ENCODE measurements at regions not wholly inside any gene's neighbourhood (a gene's known extent, or its start where the extent isn't known, plus 50 kb on each side); places are given as distances from the start of the nearest gene placed in this dataset.

GRCh38 chr4:19711871-19712270 is 539.8 kb upstream of the SLIT2 start:
- no peak for DNase-seq (ENCODE audit: low read depth)

DNA sequence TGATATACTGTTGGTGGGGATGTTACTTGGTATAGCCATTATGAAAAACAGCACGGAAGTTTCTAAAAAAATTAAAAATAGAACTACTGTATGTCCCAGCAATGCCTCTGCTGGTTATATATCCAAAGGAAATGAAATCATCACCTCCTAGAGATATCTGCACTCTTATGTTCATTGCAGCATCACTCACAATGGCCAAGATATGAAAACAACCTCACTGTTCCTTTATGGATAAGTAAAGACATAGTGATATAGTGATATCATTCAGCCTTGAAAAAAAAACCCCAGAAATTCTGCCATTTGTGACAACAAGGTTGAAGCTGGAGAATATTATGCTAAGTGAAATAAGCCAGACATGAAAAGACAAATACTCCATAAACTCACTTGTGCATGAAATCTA is 543.8 kb upstream of the SLIT2 start:
- DNase-seq (ENCODE audit: low read depth), result no peak

- no peak for DNase-seq (ENCODE audit: low read depth)
Observed at GRCh38 chr4:19703391-19703790, 548.3 kb upstream of the SLIT2 start.

DNA sequence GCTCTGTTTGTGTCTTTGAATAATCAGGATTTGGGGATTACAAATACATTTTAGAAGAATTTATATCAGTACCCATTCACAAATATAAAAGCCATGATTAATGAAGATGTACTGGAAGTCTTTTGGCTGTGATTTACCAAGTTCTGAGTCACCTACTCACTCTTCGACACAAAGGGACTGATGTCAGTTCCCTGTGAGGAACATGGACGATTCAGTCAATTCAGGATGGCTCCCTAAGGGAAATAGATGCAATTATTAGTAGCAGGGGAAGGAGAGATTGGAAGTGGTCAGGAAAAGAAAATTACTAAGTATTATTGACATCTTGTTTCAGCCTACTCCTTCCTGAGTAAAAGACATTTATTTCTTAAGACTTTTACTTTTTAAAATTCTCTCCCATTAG is 550.7 kb upstream of the SLIT2 start:
- no peak for DNase-seq (ENCODE audit: low read depth)

DNA sequence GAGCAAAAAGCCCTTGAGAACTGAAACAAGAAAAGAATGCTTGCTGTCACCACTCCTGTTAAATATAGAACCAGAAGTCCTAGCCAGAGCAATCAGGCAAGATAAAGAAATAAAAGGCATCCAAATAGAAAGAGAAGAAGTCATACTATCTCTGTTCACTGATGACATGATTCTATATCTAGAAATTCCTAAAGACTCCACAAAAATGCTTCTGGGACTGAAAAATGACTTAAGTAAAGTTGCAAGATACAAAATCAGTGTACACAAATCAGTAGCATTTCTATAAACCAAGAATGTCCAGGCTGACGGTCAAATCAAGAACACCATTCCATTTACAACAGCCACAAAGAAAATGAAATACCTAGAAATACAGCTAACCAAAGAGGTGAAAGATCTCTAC is 552.7 kb upstream of the SLIT2 start:
- no peak for DNase-seq (ENCODE audit: low read depth)

GRCh38 chr4:19694812-19695211 is 556.9 kb upstream of the SLIT2 start:
- no peak for DNase-seq (ENCODE audit: low read depth)

DNA sequence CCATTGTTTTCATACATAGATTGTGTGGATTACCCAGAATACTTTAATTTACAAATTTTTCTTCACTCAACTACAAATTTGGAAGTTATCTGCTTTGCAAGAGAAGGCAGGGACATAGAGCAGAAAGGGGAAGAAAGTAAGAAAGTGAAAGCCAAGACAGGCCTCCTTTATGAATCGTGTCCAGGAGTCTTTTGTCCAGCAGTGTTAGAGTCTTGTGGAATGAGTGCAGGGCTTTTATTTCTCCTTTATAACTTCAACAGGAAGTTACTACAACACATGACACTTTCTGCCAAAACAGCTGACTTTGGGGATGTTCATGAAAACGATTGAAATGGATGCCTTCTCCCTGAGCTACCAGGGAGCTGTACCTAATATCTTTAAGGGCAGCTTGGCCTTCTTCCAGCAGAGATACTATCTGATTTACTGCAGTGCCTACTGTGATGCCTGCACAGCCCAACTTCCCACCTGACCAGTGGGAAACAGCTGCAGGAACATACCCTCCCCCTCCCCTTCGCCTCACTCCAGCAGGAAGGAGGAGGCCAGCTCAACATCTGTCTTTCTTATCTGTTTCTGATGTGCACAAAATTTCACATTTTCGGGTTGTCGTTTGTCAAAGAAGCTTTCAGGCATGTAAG is 557.7 kb upstream of the SLIT2 start:
- no peak for DNase-seq (ENCODE audit: low read depth)

- DNase-seq (ENCODE audit: low read depth), result no peak
Observed at GRCh38 chr4:19689511-19689910, 562.2 kb upstream of the SLIT2 start.

- no peak for DNase-seq (ENCODE audit: low read depth)
Observed at GRCh38 chr4:19686456-19686855, 565.2 kb upstream of the SLIT2 start.

DNA sequence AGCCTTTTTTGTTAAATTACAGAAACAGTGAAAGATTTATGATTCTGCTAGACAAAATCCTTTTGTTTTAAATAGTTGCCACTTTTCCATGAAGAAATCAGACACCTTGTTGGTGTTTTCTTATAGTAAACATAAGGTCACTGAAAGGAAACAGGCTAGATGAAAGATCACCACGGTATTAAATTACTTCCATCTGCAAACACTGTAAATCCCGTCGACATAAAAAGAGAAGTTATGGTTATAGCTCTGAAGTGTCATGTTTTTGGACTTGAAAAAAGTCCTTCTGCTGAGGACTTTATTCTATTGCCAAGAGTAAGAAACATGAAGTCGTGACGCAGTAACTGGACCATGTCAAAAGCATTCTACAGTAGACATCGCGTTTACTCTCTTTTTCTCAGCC is 567.6 kb upstream of the SLIT2 start:
- no peak for DNase-seq (ENCODE audit: low read depth)

- no peak for DNase-seq (ENCODE audit: low read depth)
Observed at GRCh38 chr4:19683426-19683825, 568.3 kb upstream of the SLIT2 start.

GRCh38 chr4:19677211-19677610 is 574.5 kb upstream of the SLIT2 start:
- DNase-seq (ENCODE audit: low read depth), result no peak

DNA sequence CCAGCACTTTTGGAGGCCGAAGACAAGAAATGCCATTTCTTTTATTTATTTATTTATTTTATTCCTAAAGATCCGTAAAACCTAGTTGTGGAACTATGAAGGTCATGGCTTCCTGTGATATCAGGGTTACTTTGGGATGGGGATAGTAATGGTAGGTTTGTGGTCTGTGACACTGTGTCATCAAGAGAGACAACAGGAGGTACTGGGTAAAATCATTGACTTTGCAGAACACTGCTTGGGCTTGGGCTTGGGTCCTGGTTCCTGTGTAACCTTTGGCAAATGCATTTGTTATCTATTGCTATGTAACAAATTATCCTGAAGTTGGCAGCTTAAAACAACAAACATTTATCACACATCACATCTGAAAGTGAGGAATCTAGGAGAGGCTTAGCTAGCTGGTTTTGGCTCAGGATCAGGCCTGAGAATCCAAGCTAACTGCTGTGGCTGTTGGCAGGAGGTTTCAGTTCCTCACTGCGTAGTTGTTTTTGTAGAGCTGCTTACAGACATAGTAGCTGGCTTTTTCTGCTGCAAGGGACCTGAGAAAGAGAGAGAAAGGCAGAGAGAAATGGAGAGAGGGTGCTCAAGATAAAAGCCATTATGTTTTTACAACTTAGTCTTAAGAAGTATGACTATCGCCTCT is 576.4 kb upstream of the SLIT2 start:
- no peak for DNase-seq (ENCODE audit: low read depth)

- no peak for DNase-seq (ENCODE audit: low read depth)
Observed at GRCh38 chr4:19659101-19659500, 592.6 kb upstream of the SLIT2 start.

GRCh38 chr4:19657856-19658255 is 593.8 kb upstream of the SLIT2 start:
- DNase-seq (ENCODE audit: low read depth), result no peak

DNA sequence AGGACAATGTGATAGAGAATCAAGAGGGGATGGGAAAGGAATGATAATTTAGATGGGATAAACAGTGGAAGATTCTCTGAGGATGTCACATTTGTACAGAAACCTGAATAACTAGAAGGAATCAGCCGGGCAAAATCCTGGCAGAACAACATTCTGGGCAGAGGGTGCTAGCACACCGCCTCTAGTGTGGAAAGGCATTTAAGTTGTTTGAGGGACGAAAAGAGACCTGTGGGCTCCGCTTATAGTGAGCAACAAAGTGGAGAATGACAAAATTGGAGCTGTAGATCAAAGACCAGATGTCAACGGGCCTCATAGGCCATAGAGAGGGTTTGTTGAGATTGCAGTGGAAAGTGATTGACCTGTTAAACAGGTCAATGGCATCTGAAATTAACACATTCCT is 596.0 kb upstream of the SLIT2 start:
- DNase-seq (ENCODE audit: low read depth), result no peak

- no peak for DNase-seq (ENCODE audit: low read depth)
Observed at GRCh38 chr4:19650903-19651864, 600.5 kb upstream of the SLIT2 start.

DNA sequence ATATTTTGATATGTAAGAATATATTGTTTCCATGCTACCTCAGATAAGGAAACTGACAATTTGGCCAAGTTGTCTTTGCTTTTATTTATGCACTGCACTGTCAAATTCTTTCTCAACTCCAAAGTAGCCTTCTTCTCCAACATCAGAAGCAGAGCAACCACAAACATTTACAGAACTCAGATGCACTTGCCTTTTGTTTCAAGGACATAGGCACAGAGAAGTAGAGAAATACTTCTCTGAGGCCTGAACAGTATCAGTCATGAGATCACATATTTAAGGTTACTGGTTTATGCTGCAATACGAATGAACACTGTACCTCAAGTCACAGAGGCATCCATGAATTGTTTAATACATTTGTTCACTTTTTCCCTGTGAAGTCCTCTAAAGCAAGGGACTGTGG is 606.1 kb upstream of the SLIT2 start:
- DNase-seq (ENCODE audit: low read depth), result no peak

DNA sequence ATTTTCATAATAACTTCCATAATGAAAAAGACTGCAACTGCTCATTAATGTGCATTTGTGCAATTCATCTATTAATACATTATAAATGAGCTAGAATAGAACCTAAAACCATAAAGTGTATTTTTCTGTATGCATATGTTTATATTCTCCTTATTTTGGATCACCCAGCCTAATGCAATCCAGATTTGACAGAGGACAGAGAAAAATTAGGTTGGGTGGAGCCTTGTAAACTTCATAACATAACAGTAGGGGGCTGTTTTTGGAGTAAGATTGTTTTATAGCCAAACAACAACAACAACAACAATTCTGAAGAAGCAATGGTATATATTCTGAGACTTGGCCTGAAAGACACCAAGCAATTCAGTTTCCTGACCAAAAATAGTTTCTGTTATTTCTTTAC is 615.3 kb upstream of the SLIT2 start:
- no peak for DNase-seq (ENCODE audit: low read depth)

DNA sequence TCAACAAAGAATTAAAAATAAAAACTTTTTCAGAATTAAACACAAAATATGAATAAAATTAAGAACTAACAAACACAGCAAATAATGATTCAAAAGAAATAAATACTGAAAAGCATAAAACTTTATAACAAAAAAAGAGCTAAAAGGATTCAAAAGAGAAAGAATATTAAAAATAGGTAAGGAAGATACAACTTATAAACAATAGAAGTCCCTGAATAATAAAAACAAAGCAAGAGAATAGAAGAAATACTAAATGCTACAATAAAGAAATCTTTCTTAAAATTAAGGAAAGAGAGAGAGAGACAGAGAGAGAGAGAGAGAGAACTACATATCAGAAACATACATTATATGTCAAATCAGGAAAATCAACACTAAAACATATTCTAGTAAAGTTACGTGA is 619.9 kb upstream of the SLIT2 start:
- no peak for DNase-seq (ENCODE audit: low read depth)

DNA sequence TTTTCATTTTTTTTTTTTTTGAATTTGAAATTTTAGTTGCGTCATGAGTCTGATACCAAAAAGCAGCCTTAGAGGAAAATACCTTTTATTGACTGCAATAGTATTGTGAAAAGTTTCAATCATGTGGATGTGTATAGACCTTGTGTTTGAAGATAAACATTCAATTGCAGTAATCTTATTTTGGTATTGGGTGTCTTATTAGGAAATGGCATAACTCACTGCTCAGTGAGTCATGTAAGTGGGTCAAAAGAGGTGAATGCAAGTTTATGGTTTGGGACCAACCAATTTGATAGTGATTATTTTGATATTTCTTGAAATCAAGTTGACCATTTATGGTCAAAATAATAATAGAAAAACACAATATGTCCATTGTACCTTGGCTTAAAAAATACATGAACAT is 627.8 kb upstream of the SLIT2 start:
- no peak for DNase-seq (ENCODE audit: low read depth)

DNA sequence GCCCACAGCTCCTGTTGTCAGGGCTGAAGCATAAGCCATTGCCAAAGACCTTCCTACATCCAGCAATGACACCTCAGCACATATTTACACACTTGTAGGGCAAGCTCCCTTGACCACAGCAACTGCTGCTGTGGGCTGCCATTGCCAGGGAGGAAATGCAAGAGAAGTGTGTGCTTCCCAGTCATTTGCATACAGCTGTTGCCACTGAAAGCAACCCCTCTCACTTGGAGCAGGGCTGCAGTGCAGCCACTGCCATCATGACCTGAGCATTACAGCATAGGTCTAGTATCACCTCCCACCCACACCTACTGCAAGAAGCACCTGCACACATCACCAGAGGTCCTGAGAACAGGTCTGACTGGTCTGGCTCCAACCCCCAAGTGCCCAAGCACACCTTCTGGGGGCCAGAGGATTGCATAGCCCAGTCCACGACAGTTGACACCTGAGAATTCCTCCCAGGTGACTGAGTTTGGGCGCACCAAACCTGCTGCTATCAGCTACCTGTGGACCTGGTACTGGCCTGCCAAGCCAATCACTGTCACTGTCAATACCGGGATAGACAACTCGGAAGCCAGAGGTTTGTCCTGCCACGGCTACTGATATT is 636.5 kb upstream of the SLIT2 start:
- DNase-seq (ENCODE audit: low read depth), result no peak

GRCh38 chr4:19614171-19614570 is 637.5 kb upstream of the SLIT2 start:
- DNase-seq (ENCODE audit: low read depth), result no peak
